NCI-H82 treated with DMSO at 0.1 percent for 48 hours (cell line): ENCODE measurements at regions not wholly inside any gene's neighbourhood (a gene's known extent, or its start where the extent isn't known, plus 50 kb on each side); places are given as distances from the start of the nearest gene placed in this dataset.

Experiments
- DNase-seq: peaks from one replicate; lab custom pipeline; 2025; ENCODE audit not compliant: unreplicated experiment; lab: John Stamatoyannopoulos, UW

GRCh38 chr13:76715075-76715474 lies 171.1 kb downstream of the KCTD12 start:
- no peak for DNase-seq

DNA sequence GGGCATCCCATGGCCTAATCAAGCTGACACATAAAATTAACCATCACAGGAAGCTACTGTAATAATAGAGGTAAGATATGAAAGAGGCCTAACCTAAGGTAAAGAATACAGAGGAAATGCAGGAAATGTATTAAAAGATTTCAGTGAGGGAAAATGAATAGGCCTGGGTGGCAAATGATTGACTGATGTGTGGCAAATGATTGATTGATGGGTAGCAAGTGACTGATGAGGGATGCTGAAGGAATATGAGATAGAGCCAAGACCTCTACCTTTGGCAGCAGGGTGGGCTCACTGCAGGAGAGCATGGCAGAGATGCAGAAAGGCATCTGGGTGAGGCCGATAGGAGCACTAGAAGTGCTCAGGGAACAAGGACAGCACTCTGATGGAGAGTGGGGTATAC lies 172.9 kb downstream of the KCTD12 start:
- DNase-seq = no peak

- DNase-seq = no peak
Observed at GRCh38 chr13:76711550-76712182, 174.5 kb downstream of the KCTD12 start.

DNA sequence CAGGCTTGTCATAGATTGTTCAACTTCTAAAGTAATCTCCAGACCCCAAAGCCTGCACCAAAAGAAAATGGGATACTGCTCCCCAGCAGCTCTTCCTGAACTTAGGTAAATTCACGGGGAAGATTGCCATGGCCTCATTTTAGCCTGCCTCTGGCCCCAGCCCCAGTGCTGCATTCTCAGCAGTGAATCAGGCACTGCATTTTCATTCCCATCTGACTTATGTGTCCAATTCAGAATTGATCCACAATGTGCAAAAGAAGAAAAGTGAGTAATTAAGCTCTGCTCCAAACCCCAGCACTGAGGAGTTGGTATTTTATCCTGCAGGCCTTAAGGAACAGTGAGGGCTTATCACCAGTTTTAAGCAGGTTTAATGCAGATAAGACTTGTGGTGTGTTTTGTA lies 176.4 kb downstream of the KCTD12 start:
- DNase-seq = no peak

DNA sequence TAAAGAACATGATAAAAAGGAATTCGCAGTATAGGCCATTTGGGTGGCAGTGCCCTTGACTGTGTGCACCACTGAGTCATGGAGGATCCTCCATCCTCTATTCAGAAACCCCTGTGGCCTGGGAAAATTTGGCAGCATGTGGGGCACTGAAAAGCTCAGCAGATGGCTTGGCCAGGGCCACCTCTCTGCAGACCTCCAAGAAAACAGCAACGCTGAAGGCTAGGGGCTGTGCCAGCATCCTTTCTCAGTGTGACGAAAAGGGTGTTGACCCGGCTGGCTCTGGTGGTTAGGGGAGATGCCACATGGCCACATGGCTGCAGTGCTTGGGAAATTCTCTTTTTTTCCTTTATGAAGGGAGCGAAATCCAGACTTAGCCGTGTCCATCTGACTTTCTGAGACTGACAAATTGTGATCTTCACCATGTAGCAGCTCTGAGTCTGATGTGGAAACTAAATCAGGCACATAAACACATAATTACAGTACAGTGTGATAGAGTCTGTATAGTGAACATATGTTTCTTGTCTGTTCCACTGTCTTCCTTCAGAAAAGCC lies 178.0 kb downstream of the KCTD12 start:
- DNase-seq = no peak

DNA sequence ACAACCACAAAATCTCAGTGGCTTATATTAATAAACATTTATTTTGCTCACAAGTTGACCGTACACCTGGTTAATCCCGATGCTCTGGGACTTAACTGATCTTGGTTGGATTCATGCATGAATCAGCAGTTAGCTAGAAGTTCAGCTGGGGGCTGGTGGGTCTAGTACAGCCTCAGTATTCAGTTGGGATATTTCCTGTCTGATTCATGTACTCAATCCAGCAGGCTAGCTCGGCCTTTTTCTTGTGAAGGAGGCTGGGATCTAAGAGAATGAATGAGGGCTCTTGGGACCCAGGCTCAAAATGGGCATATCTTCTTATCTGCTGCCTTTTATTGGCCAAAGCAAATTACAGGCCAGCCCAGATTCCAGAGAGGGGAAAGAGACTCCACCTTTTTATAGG lies 178.8 kb downstream of the KCTD12 start:
- DNase-seq = no peak

DNA sequence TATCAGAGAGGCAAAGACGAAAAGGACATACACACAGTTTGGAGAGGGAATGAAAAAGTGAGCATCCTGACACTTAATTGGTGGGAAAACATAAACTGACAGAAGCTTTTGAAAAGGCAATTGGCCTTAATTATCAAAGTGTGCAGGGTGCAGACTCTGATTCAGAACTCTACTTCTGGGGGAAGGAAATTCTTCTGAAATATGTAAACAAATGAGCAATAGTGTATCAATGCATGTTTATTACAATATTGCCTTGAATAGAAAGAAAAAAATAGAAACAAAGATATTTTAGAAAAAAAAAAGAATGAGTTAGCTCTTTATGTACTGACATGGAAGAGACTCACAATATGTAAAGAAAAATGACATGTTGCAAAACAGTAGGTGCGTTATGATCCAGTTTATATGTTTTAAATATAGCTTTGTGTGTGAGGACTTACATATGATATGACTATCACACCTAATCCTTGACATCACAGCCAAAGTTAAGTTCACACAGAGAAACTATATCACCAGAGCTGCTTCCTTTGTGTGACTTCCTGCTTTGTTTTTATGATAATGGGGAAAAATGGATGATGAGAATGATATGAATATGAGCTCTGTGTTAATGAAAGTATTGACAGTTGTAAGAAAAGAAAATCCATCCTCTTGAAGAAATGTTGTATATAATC lies 182.4 kb downstream of the KCTD12 start:
- no peak for DNase-seq

DNA sequence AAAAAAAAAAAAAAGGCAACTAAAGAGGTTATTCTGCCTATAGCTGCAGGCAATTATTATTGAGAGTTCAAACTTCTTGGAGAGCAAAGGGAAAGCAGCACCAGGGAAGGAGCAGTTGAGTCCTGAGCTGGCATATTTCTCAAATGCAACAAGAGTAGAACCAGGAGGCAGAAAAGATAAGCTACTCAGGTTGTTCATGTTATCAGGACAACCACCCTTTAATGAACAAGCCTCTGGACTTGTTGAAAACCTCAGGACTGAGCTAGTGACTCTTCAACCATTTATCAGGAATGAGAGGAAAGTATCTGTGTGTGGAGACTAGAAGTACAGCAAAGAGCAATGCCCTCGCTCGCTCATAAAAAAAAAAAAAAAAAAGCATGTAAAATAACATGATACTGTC lies 183.0 kb downstream of the KCTD12 start:
- no peak for DNase-seq

DNA sequence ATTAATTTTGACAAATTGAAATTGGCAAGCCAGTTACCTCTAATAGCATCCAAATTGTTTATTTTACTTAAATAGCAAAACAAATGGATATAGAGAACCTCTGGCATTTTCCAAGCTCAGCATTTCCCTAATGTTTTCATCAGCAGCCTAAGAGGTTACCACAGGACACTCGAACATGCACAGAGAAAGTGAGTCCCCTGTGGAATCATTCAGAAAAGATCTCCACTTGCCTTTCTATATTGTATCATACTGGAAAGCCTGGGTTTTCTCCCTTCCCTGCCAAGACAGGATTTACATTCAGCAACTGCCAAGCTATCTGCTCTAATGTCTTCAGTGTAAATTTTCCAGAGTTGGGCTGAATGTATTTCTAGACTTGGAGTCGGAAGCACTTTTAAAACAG lies 188.9 kb downstream of the KCTD12 start:
- DNase-seq = no peak

GRCh38 chr13:76696370-76696769 lies 189.8 kb downstream of the KCTD12 start:
- no peak for DNase-seq

DNA sequence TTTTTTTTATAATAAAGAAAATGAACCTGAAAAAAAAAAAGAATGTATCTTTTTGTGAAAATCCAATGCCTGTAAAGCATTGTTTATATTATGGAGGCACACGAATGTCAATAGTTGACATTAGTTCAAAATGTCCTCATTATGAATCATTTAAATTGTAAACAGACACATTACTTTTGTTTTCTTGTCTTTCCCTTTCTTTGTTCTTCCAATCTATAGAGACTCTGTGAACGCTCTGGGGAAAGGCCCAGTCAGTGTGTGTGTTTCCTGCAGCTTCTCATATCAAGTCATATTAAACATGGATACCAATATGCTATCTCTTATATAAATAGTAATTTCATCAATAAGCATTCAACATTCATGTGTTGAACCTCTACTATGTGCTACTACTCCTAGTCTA lies 193.1 kb downstream of the KCTD12 start:
- DNase-seq = no peak

DNA sequence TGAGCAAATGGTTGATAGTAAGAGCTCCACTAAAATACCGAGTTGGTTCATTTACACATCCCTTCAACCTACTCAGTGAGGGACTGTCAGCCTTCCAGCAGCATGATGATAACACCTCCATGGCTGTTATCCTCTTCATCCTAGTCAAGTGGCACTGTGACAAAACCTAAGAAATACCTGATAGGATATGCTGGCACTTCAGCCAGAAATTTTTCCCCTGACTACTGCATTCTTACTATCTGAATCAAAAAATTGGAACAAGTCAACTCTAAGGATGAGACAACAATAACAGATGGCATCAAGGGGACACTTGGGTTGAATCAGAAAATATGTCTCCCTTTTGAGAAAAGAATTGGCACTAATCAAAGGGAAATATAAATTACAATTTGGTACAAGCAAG lies 193.9 kb downstream of the KCTD12 start:
- DNase-seq = no peak

DNA sequence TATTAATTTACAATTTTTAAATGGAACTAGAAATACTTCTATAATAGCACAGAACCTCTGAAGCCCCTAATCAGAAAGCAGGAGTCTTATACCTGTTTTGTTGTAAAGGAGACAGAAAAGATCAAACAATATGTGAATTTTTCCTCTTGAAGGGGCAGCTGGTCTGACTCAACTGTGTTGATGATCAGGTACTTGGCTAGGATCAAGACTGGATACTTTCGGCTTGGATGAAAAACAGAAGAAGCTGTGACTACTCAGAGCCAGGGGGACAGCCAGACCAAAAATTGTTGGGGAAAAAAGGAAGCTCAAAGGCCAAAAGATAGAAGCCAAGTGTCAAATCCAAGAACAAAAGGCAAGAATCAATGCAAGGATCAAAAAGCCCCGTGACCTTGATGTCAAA lies 195.6 kb downstream of the KCTD12 start:
- DNase-seq = no peak

- no peak for DNase-seq
Observed at GRCh38 chr13:76687467-76687866, 198.7 kb downstream of the KCTD12 start.

DNA sequence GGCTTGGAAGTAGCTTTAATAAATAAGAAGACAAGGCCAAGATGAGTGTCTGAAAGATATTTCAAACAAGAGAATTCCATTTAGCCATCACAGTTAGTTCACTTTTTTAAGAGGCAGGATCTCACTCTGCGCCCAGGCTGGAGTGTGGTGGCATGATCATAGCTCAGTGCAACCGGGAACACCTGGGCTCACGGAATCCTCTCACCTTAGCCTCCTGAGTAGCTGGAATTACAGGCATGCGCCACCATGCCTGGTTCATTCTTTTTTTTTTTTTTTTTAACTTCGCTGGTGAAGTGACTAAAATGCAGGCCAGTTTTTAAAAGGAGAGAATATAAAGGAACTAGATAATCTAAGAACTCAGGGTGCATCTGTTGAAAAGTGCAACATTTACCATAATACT lies 200.3 kb downstream of the KCTD12 start:
- DNase-seq = no peak

DNA sequence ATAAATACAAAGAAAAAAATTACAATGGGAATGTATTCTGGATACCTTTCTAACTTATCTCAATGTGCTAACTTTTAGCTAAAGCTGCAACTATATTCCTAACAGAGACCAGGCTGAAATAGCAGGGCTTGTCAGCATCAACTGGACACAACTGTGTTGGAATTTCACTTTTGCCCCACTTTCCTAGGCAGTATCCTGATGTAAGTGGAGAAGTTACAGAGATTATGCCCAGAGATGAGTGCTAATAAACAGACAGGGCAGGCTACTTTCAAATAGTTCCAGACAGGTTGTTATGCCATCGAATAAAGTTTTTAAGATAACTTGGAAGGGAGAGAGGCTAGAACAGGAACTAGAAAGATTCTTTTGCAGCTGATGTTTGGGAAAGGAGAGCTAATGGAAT lies 201.9 kb downstream of the KCTD12 start:
- DNase-seq = no peak

- no peak for DNase-seq
Observed at GRCh38 chr13:76683854-76684253, 202.4 kb downstream of the KCTD12 start.

DNA sequence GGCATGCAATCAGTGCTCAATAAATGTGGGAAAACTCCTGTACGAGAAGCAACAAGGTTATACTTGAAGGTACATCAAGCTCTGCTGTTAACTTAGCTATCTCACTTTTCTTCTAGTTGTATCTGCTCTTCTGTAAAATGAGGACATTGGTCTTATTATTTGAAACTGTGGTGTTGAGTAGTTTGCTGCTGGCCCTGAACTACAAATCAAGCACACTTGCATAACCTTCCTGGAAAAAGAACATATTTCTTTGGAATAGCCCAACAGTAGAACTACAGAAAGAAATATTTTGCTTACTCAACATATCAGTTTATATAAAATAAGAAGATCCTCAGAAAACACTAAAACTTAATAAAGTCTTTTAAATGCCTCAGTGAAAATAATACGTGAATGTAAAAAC lies 203.0 kb downstream of the KCTD12 start:
- no peak for DNase-seq

GRCh38 chr13:76680112-76680511 lies 206.1 kb downstream of the KCTD12 start:
- no peak for DNase-seq

- DNase-seq = peak; percentile 33
Observed at GRCh38 chr13:76677043-76677442, 209.2 kb downstream of the KCTD12 start.

DNA sequence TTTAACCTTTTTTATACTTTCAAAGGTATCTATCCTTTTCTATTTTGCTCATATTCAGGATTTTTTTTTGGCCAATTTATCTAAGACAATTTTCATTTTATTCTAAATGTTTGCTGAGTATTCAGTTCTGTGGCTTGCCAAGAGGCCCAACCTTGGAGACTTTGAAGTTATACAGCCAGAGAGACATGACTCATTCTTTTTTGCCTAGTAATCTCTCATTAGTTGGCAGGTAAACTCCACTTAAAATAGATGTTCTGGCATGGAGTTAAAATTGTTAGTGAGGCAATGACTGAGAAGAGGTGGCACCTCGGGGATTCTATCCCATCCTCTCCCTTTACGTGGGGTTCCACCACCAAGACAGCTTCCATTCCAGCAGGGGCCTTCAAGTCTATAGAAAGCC lies 213.8 kb downstream of the KCTD12 start:
- no peak for DNase-seq

- DNase-seq = no peak
Observed at GRCh38 chr13:76668716-76669115, 217.5 kb downstream of the KCTD12 start.

GRCh38 chr13:76668141-76668540 lies 218.1 kb downstream of the KCTD12 start:
- no peak for DNase-seq
